ENCODE measurements at regions not wholly inside any gene's neighbourhood (a gene's known extent, or its start where the extent isn't known, plus 50 kb on each side); places are given as distances from the start of the nearest gene placed in this dataset.
A peak's percentile ranks its signal among the peaks of the same experiment; 100 is the strongest.
"Not testable (repeated sequence)": the region's sequence is repeated elsewhere in the genome, so short reads cannot be mapped to it uniquely, and the experiment has no call there.

DNA sequence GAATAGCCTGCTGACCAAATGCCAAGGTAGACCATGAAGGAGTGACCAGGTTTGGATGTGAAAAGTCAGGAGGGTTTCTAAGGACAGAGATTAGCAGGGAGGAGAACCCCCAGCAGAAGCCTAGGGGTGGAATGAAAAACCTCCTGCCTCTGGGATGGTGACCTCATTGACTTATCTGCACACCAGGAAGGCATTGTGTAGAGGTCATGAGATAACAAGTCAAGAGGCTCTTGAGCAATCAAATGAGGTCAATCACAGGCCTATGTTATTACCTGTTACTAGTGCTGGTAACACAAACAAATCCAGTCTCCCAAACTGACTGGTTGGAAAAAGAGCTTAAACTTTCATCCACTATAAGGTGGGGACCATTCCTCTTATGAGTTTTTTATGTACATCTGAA lies 225.0 kb upstream of the CDY1 start:
- H3K4me1 ChIP-seq; intact Hi-C loops (cut with DNase I); H3K27me3 ChIP-seq (ENCODE audit: low read depth); DNase-seq; H3K27ac ChIP-seq; H3K4me3 ChIP-seq; H3K9me3 ChIP-seq; H3K36me3 ChIP-seq: not testable (repeated sequence)
- peak in 1 of 2 donors; percentile 56 for ATAC-seq

DNA sequence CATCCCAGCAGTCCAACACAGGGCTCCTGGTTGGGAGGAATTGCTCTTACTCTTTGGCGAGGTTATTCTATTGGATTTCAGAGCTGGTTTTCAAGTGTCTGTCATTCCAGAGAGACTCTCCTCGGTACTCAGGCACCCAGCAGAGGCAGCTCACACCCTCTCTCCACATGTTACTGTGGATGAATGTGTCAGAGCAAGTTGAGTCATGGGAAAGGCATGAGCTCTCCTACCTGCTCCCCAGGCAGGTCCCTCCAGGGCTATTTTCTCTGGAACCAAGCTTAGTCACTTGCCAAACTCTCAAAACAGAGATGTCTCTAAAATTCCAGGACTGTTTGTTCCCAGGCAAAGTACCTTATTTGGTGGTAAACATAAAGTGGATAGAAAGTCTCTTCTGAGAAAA lies 222.8 kb upstream of the CDY1 start:
- H3K27ac ChIP-seq; H3K9me3 ChIP-seq; DNase-seq; intact Hi-C loops (cut with DNase I); H3K27me3 ChIP-seq (ENCODE audit: low read depth); H3K4me1 ChIP-seq; H3K4me3 ChIP-seq; H3K36me3 ChIP-seq: not testable (repeated sequence)
- peak; percentile 71 to 92 for ATAC-seq

DNA sequence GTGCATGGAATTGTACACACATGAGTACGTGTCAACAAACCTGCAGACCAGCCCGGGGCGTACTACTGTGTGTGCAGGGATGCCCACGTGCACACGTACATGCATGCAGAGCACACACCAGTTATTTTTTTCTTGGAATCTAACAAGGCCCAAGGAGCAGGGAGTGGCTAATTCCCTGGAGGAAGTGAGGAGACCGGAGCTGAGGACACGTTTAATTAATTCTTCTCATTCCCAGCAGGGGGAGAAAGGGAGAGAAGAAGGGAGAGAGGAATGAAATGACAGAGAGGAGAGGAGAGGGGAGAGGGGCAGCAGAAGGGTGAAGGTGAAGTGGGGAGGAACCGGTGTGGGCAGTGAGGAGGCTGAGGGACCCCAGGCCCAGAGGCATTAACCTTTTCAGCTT lies 213.6 kb upstream of the CDY1 start:
- intact Hi-C loops (cut with DNase I); H3K4me3 ChIP-seq; H3K27me3 ChIP-seq (ENCODE audit: low read depth); H3K36me3 ChIP-seq; H3K4me1 ChIP-seq; DNase-seq; H3K9me3 ChIP-seq; ATAC-seq; H3K27ac ChIP-seq: not testable (repeated sequence)
